K562 (cell line): ENCODE measurements at regions not wholly inside any gene's neighbourhood (a gene's known extent, or its start where the extent isn't known, plus 50 kb on each side); places are given as distances from the start of the nearest gene placed in this dataset.
A peak's percentile ranks its signal among the peaks of the same experiment; 100 is the strongest.

ENCODE experiments used
- ATAC-seq: fragments of 200-7000 bp; cut with Tn5 transposase; 3 replicates; pipeline ENCODE4 v1.9.1; 2020; ENCODE audit warnings: moderate library complexity
- BruUV-seq: library from RNA; stranded (reverse); fragments of 400-500 nt; replicated peaks from 2 replicates; lab custom pipeline; 2021; lab: Mats Ljungman, UMichigan
- CTCF ChIA-PET: fragments of 300-600 bp; formaldehyde crosslinking; extraction: SDS; loops from one replicate; lab custom pipeline; 2021; ENCODE audit warnings: low intra/inter-chr PET ratio; lab: Yijun Ruan, JAX
- POLR2A ChIA-PET: fragments of 300-600, 350-650 bp; sonication (Branson Sonifier 250); formaldehyde crosslinking; extraction: SDS; loops from one replicate; lab custom pipeline; 2021; ENCODE audit warnings: antibody characterized with exemption, inconsistent platforms; lab: Yijun Ruan, JAX
- DNase-seq, 4 experiments: peaks; one replicate each; pipeline versions ENCODE4 v3.0.0 to v3.0.0-alpha.2; 2011 to 2018; ENCODE audit warnings: low spot score in 3 of 4, mixed read lengths in 3 of 4; ENCODE audit errors: extremely low read depth in 1 of 4
- FAIRE-seq: peaks from 2 replicates; lab custom pipeline; 2011; peaks lifted over from hg19 to GRCh38; lab: Jason Lieb, UNC
- H2AFZ ChIP-seq: 2 replicates; pipeline ENCODE4 v1.6.0; 2011; ENCODE audit warnings: low read depth, low read length, control low read depth, inconsistent platforms
- H3K27ac ChIP-seq: fragments of 200-600 bp; 3 replicates; pipeline ENCODE4 v1.8.0; 2011; ENCODE audit warnings: low read depth, mild to moderate bottlenecking, control low read depth, inconsistent platforms, low read length, moderate library complexity, mixed read lengths; ENCODE audit errors: extremely low read depth
- H3K27me3 ChIP-seq, 2 experiments: fragments of 300-600 bp in 1 of 2; 2 replicates in 1 of 2; 3 replicates in 1 of 2; pipeline versions ENCODE4 v1.6.0 to v1.8.0; 2011; ENCODE audit warnings: inconsistent platforms in 2 of 2, low read length in 2 of 2, mild to moderate bottlenecking in 1 of 2, mixed read lengths in 1 of 2, moderate library complexity in 1 of 2; ENCODE audit not compliant: control insufficient read depth in 2 of 2, insufficient read depth in 2 of 2
- H3K36me3 ChIP-seq: fragments of 300-600 bp; 3 replicates; pipeline ENCODE4 v1.8.0; 2011; ENCODE audit warnings: mild to moderate bottlenecking, low read length, inconsistent platforms; ENCODE audit not compliant: control insufficient read depth, insufficient read depth
- H3K4me1 ChIP-seq, 2 experiments: fragments of 200-600 bp in 1 of 2; replicated peaks in 1 of 2; 2 replicates in 1 of 2; 3 replicates in 1 of 2; pipeline versions ENCODE4 v1.5.1 to v1.8.0; 2011; ENCODE audit warnings: inconsistent platforms in 2 of 2, low read length in 2 of 2, mild to moderate bottlenecking in 1 of 2, mixed read lengths in 1 of 2, moderate library complexity in 1 of 2; ENCODE audit not compliant: control insufficient read depth in 2 of 2, insufficient read depth in 2 of 2
- H3K4me2 ChIP-seq: 2 replicates; pipeline ENCODE4 v1.6.1; 2011; ENCODE audit warnings: low read length, control low read depth, inconsistent platforms, mixed read lengths; ENCODE audit not compliant: insufficient read depth
- H3K4me3 ChIP-seq: fragments of 200-600 bp; sonication (generic), shearing (Covaris generic); 2 replicates; pipeline ENCODE4 v1.5.1; 2016; ENCODE audit warnings: control low read depth, inconsistent platforms
- H3K79me2 ChIP-seq: fragments of 200-600 bp; 3 replicates; pipeline ENCODE4 v1.8.0; 2011; ENCODE audit warnings: low read length, inconsistent platforms; ENCODE audit not compliant: control insufficient read depth, insufficient read depth
- H3K9ac ChIP-seq, 2 experiments: 2 replicates each; pipeline versions ENCODE4 v1.6.0 to v1.6.1; 2011; ENCODE audit warnings: low read depth in 2 of 2, low read length in 2 of 2, control low read depth in 1 of 2, inconsistent platforms in 1 of 2, mild to moderate bottlenecking in 1 of 2, mixed read lengths in 1 of 2; ENCODE audit not compliant: insufficient read depth in 1 of 2
- H3K9me1 ChIP-seq: one replicate; pipeline ENCODE4 v1.6.0; 2011; ENCODE audit warnings: inconsistent platforms, mild to moderate bottlenecking, low read length, moderate library complexity; ENCODE audit not compliant: control insufficient read depth, insufficient read depth
- H3K9me3 ChIP-seq: replicated peaks from 2 replicates; pipeline ENCODE4 v1.5.1; 2011; ENCODE audit warnings: low read depth, low read length, inconsistent platforms; ENCODE audit not compliant: control insufficient read depth, insufficient read depth
- H4K20me1 ChIP-seq: replicated peaks from 2 replicates; pipeline ENCODE4 v1.6.1; 2011; ENCODE audit warnings: low read length, inconsistent platforms, mixed read lengths; ENCODE audit not compliant: control insufficient read depth, insufficient read depth
- ARID4B ChIP-seq: sonication (generic); formaldehyde crosslinking; IDR thresholded peaks from 2 replicates; pipeline ENCODE4 v1.8.0; 2022; ENCODE audit warnings: mild to moderate bottlenecking, missing genetic modification reagents
- BRD9 ChIP-seq: fragments of 450-650 bp; IDR thresholded peaks from 2 replicates; pipeline ENCODE4 v1.6.1; 2018; ENCODE audit warnings: low read depth; ENCODE audit not compliant: partially characterized antibody
- FIP1L1 ChIP-seq: fragments of 200-400 bp; formaldehyde crosslinking; IDR thresholded peaks from 2 replicates; pipeline ENCODE4 v1.6.1; 2018; ENCODE audit warnings: mild to moderate bottlenecking, low read depth, low read length; ENCODE audit not compliant: poor library complexity, severe bottlenecking
- HES1 ChIP-seq: fragments of 450-650 bp; IDR thresholded peaks from 2 replicates; pipeline ENCODE4 v1.6.1; 2016; ENCODE audit warnings: low read depth, mild to moderate bottlenecking, moderate library complexity
- TAL1 ChIP-seq: fragments of 450-650 bp; IDR thresholded peaks from 2 replicates; pipeline ENCODE4 v1.6.1; 2016; ENCODE audit warnings: mild to moderate bottlenecking
- ZFPM2 ChIP-seq: fragments of 250-450 bp; sonication (Bioruptor Pico); IDR thresholded peaks from 2 replicates; pipeline ENCODE4 v1.5.1; 2022; ENCODE audit warnings: mild to moderate bottlenecking
- ZNF121 ChIP-seq: sonication (generic); formaldehyde crosslinking; conservative IDR thresholded peaks from 2 replicates; pipeline ENCODE4 v1.8.0; 2022; ENCODE audit warnings: missing genetic modification reagents
- WGBS: fragments of 100-300 bp; shearing (Covaris generic); methylation state at CpG from one replicate; pipeline ENCODE4 v1.1.6; 2016; ENCODE audit warnings: low coverage, mixed read lengths; ENCODE audit not compliant: insufficient coverage; ENCODE audit errors: missing lambda C conversion rate; 5-methylcytosine and 5-hydroxymethylcytosine counted together
- in situ Hi-C: fragments of 300-500 bp; cut with MboI; formaldehyde crosslinking; loops from 4 replicates; pipeline ENCODE4 v1.15.0; 2018; ENCODE audit warnings: inconsistent platforms, mixed read lengths
- intact Hi-C: fragments of 100-400 bp; cut with micrococcal nuclease; formaldehyde crosslinking; loops from 2 replicates; pipeline ENCODE4 v1.14.2; 2022

- TF ChIP-seq ARID4B (no peak), FIP1L1 (no peak)
- TF ChIP-seq, all 486 proteins: peak for 1
Observed at GRCh38 chr15:95192923-95193322, 961.6 kb downstream of the MCTP2 start (continued).

GRCh38 chr15:95194746-95195145 lies 963.4 kb downstream of the MCTP2 start:
- POLR2A ChIA-PET: no interaction called here
- in situ Hi-C loops (no loop called here), intact Hi-C loops (no loop called here)
- no peak for TF ChIP-seq TAL1
- TF ChIP-seq ZFPM2: no peak
- TF ChIP-seq HES1: no peak
- no peak for TF ChIP-seq ZNF121 (CRISPR knock-in tag)
- TF ChIP-seq BRD9: no peak

More at GRCh38 chr15:95194746-95195145, 963.4 kb downstream of the MCTP2 start:
- Histone ChIP-seq H3K36me3 (no peaks in the 10 kb centered on the region), H3K4me3 (no peak overlapping the region), H3K4me2 (no peak overlapping the region), H3K9ac (no peak overlapping the region), H3K27me3 (no peaks in the 10 kb centered on the region), H3K9me3 (no peaks in the 10 kb centered on the region), H3K27ac (no peak overlapping the region), H3K79me2 (no peaks in the 10 kb centered on the region), H2AFZ (peak overlapping the region; percentile 22; the same call in 1 of the 2 replicates), H3K4me1 (no peaks in the 10 kb centered on the region; a peak in 1 of 5 replicates), H3K9me1 (no peaks in the 10 kb centered on the region), H4K20me1 (no peaks in the 10 kb centered on the region)
- BruUV-seq: no TSS peak
- DNase-seq: no peak
- 19% methylated on average over 3 of the region's 3 CpGs for WGBS
- CTCF ChIA-PET: no interaction called here
- peak; percentile 53; the same call in 2 of the 3 replicates for ATAC-seq
- FAIRE-seq: peak; percentile 42
